A673 (cell line): ENCODE measurements at regions not wholly inside any gene's neighbourhood (a gene's known extent, or its start where the extent isn't known, plus 50 kb on each side); places are given as distances from the start of the nearest gene placed in this dataset.

Source experiments
- EZH2 ChIP-seq: fragments of 200-600 bp; sonication (generic); IDR thresholded peaks from 2 replicates; pipeline ENCODE4 v1.6.1; 2017; ENCODE audit warnings: borderline replicate concordance, low read depth, mild to moderate bottlenecking, mixed read lengths, antibody characterized with exemption, low read length; ENCODE audit not compliant: poor library complexity, severe bottlenecking
- TF ChIP-seq, protein P1 (sequence below): fragments of 300-800, 200-600 bp; sonication (generic); conservative IDR thresholded peaks from 2 replicates; pipeline ENCODE4 v1.5.1; 2017; ENCODE audit warnings: low read depth, mild to moderate bottlenecking, antibody characterized with exemption, low read length, moderate library complexity, mixed read lengths

GRCh38 chr1:182139496-182139895 lies 78.0 kb upstream of the ZNF648 start:
- TF ChIP-seq, protein P1, sequence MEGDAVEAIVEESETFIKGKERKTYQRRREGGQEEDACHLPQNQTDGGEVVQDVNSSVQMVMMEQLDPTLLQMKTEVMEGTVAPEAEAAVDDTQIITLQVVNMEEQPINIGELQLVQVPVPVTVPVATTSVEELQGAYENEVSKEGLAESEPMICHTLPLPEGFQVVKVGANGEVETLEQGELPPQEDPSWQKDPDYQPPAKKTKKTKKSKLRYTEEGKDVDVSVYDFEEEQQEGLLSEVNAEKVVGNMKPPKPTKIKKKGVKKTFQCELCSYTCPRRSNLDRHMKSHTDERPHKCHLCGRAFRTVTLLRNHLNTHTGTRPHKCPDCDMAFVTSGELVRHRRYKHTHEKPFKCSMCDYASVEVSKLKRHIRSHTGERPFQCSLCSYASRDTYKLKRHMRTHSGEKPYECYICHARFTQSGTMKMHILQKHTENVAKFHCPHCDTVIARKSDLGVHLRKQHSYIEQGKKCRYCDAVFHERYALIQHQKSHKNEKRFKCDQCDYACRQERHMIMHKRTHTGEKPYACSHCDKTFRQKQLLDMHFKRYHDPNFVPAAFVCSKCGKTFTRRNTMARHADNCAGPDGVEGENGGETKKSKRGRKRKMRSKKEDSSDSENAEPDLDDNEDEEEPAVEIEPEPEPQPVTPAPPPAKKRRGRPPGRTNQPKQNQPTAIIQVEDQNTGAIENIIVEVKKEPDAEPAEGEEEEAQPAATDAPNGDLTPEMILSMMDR, result no peak
- TF ChIP-seq EZH2, result no peak
